ENCODE measurements at regions not wholly inside any gene's neighbourhood (a gene's known extent, or its start where the extent isn't known, plus 50 kb on each side); places are given as distances from the start of the nearest gene placed in this dataset.
A peak's percentile ranks its signal among the peaks of the same experiment; 100 is the strongest.

DNA sequence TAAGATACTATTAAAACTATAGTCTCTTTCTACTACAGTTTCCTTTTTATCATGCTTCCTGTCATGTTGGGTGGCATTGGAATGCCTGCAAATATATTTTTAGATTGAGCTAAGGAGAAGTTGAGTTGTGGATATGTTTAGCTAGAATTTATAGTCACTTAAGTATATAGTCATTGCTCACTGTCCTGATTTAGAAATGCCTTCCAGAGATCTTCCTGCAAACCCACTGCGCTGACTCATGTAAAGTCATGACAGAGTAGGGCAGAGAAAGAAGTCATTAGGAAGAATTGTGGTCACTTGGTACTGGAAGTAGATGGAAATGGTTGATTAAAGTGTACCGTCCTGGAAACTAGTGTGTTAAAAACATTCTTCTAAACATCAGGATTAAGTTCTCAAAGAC is 490.3 kb upstream of the PABPC4L start:
- 86 to 95% methylated on average over 2 of the region's 2 CpGs for WGBS, 2 donors
- no peaks in the 10 kb centered on the region for H3K27me3 ChIP-seq
- no peaks in the 10 kb centered on the region for H3K9me3 ChIP-seq
- peaks cover 0 to 9% (median 0%) of the 10 kb centered on the region in 4 donors for H3K4me1 ChIP-seq
- no peak overlapping the region for H3K4me3 ChIP-seq
- H3K36me3 ChIP-seq = no peaks in the 10 kb centered on the region
- TF ChIP-seq POLR2AphosphoS5 (IDR thresholded peaks at IDR 0.05) (no peak), POLR2A (IDR thresholded peaks at IDR 0.05) (no peak), EP300 (IDR thresholded peaks at IDR 0.05) (no peak)
- TF ChIP-seq, protein P1, sequence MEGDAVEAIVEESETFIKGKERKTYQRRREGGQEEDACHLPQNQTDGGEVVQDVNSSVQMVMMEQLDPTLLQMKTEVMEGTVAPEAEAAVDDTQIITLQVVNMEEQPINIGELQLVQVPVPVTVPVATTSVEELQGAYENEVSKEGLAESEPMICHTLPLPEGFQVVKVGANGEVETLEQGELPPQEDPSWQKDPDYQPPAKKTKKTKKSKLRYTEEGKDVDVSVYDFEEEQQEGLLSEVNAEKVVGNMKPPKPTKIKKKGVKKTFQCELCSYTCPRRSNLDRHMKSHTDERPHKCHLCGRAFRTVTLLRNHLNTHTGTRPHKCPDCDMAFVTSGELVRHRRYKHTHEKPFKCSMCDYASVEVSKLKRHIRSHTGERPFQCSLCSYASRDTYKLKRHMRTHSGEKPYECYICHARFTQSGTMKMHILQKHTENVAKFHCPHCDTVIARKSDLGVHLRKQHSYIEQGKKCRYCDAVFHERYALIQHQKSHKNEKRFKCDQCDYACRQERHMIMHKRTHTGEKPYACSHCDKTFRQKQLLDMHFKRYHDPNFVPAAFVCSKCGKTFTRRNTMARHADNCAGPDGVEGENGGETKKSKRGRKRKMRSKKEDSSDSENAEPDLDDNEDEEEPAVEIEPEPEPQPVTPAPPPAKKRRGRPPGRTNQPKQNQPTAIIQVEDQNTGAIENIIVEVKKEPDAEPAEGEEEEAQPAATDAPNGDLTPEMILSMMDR (IDR thresholded peaks at IDR 0.05) = no peak
- no peak for ATAC-seq (ENCODE audit: low FRiP score in 2 of 2)
- DNase-seq = no peak
- H3K27ac ChIP-seq = no peak overlapping the region

DNA sequence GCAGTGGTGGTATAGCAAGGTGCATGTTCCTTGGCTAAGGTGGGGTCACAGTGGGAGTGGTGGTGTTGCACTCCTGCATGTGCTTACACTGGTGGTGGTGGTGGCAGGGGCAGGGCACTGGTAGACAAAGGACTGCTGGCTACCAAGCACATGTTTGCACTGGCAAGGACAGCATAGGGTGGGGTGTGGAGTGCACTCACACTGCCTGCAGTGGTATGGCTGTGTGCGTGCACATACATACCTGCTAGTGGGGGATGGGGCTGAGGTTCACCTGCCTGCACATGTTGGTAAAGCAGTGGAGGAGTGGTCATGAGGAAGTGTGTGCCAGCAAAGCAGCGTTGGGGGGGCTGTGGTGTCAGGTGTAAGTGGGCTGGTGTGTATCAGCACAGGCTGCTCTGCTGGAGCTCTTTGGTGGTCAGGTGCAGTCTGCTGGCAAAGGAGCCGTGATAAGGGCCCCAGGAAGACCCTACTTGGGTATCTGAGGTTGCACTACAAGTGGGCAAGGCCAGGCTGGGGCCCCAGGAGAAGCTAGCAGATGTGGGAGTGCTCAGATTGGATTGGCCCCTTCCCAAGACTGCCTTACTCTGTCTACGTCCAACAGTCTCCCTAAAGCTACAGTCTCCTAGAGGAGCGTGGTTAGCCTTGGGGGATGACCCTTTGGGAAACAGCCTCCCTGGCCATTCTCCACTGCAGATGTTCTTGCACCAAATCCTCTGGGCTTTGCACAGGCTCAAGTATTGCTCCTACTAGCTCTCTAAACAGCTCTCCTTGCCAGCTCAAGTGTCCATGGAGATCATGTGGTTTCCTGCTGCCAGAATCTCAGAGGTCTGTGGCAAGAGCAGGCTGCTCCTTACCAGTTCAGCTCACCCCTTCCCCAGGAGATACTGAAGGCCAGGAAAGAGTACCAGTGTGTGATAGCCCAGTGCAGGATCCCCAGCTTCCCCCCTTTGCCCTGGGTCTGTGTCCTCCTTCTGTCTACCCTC is 486.3 kb upstream of the PABPC4L start:
- Histone ChIP-seq H3K9me3 (no peaks in the 10 kb centered on the region), H3K27me3 (no peaks in the 10 kb centered on the region), H3K36me3 (no peaks in the 10 kb centered on the region), H3K4me1 (peaks cover 0 to 9% (median 0%) of the 10 kb centered on the region in 4 donors), H3K27ac (no peak overlapping the region), H3K4me3 (no peak overlapping the region)
- 77 to 79% methylated on average over 4 to 5 of the region's 5 CpGs for WGBS, 2 donors
- no peak for TF ChIP-seq POLR2AphosphoS5 (IDR thresholded peaks at IDR 0.05)
- no peak for TF ChIP-seq POLR2A (IDR thresholded peaks at IDR 0.05)
- no peak for TF ChIP-seq EP300 (IDR thresholded peaks at IDR 0.05)
- TF ChIP-seq, protein P1 (IDR thresholded peaks at IDR 0.05) = no peak
- peak; percentile 28 to 66 for ATAC-seq (ENCODE audit: low FRiP score in 2 of 2)
- peak in 1 of 2 donors; percentile 58 for DNase-seq

DNA sequence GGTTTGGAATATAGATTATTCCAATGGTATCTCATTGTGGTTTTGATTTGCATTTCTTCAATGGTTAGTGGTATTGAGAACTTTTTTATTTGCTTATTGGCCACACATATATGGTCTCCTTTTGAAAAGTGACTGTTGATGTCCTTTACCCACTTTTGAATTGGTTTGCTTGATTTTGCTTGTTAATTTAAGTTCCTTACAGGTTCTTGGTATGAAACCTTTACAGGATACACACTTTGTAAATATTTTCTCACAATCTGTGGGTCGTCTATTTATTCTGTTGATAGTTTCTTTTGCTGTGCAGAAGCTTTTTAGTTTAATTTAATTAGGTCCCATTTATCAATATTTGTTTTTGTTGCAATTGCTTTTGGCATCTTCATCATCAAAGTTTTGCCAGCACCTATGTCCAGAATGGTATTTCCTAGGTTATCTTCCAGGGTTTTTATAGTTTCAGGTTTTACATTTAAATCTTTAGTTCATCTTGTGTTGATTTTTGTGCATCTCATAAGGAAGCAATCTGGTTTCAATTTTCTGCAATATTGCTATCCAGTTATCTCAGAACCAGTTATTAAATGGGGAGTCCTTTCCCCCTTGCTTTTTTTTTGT is 475.7 kb upstream of the PABPC4L start:
- Histone ChIP-seq H3K27me3 (no peaks in the 10 kb centered on the region), H3K4me1 (no peaks in the 10 kb centered on the region), H3K27ac (no peak overlapping the region), H3K4me3 (no peak overlapping the region), H3K9me3 (no peaks in the 10 kb centered on the region), H3K36me3 (no peaks in the 10 kb centered on the region)
- DNase-seq = no peak
- ATAC-seq (ENCODE audit: low FRiP score in 2 of 2) = no peak
- no peak for TF ChIP-seq POLR2A (IDR thresholded peaks at IDR 0.05)
- TF ChIP-seq POLR2AphosphoS5 (IDR thresholded peaks at IDR 0.05) = no peak
- no peak for TF ChIP-seq EP300 (IDR thresholded peaks at IDR 0.05)
- TF ChIP-seq, protein P1 (IDR thresholded peaks at IDR 0.05) = no peak
- 48 to 61% methylated on average over 1 of the region's 1 CpG for WGBS, 2 donors

DNA sequence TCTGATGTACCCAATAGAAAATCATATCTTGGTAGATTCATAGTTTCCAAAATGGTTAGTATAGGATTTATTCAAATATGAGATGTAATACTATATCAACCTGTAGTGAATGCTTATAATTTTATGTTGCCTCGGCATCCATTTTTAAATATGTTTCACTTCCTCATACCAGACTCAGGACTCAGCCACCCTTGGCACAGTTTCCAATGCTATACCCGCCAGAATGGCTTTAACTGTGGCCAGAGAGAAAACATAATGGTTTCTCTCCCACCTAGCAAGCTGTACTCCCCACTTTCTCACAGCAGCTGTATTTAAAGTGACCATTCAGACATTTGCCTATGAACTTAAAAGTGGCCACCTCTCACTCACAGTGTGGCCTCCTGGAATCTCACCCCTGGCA is 466.6 kb upstream of the PABPC4L start:
- Histone ChIP-seq H3K36me3 (no peaks in the 10 kb centered on the region), H3K27ac (no peak overlapping the region), H3K4me1 (no peaks in the 10 kb centered on the region), H3K27me3 (no peaks in the 10 kb centered on the region), H3K4me3 (no peak overlapping the region), H3K9me3 (no peaks in the 10 kb centered on the region)
- TF ChIP-seq POLR2A (IDR thresholded peaks at IDR 0.05) = no peak
- TF ChIP-seq EP300 (IDR thresholded peaks at IDR 0.05) = no peak
- TF ChIP-seq POLR2AphosphoS5 (IDR thresholded peaks at IDR 0.05) = no peak
- TF ChIP-seq, protein P1 (IDR thresholded peaks at IDR 0.05) = no peak
- ATAC-seq (ENCODE audit: low FRiP score in 2 of 2) = no peak
- no peak for DNase-seq
- 67 to 75% methylated on average over 2 of the region's 2 CpGs for WGBS, 2 donors

Measured in upper lobe of left lung (tissue), 6 donors.